Gastrocnemius medialis (tissue), 4 donors: ENCODE measurements at regions not wholly inside any gene's neighbourhood (a gene's known extent, or its start where the extent isn't known, plus 50 kb on each side); places are given as distances from the start of the nearest gene placed in this dataset.

ENCODE experiments used
- CTCF ChIP-seq, 5 experiments: fragments of 450-650 bp in 3 of 5; fragments of 200-600 bp in 2 of 5; sonication (generic) in 2 of 5; IDR thresholded peaks in 4 of 5; conservative IDR thresholded peaks in 1 of 5; 1 replicate in 4 of 5; 2 replicates in 1 of 5; pipeline ENCODE4 v1.5.1; 2016 to 2019; ENCODE audit warnings: antibody characterized with exemption in 5 of 5, mild to moderate bottlenecking in 3 of 5, moderate library complexity in 3 of 5
- POLR2A ChIP-seq, 2 donors: fragments of 450-650 bp; IDR thresholded peaks; one replicate each; pipeline ENCODE4 v1.6.1; 2017; ENCODE audit warnings: antibody characterized with exemption in 2 of 2, mild to moderate bottlenecking in 2 of 2, moderate library complexity in 2 of 2

GRCh38 chr6:6824381-6824780 lies 235.9 kb downstream of the LY86 start:
- TF ChIP-seq CTCF (IDR thresholded peaks at IDR 0.05 in 4 of 5, conservative IDR thresholded peaks at IDR 0.05 in 1 of 5) (no peak), POLR2A (IDR thresholded peaks at IDR 0.05) (no peak)
